ENCODE measurements at regions not wholly inside any gene's neighbourhood (a gene's known extent, or its start where the extent isn't known, plus 50 kb on each side); places are given as distances from the start of the nearest gene placed in this dataset.

- no peak for TF ChIP-seq CTCF (IDR thresholded peaks at IDR 0.05)
- no peak for TF ChIP-seq POLR2A (IDR thresholded peaks at IDR 0.05)
Observed at GRCh38 chr7:68321776-68322496, 1276.3 kb upstream of the AUTS2 start.
